Subcutaneous abdominal adipose tissue (tissue), 5 donors: ENCODE measurements at regions not wholly inside any gene's neighbourhood (a gene's known extent, or its start where the extent isn't known, plus 50 kb on each side); places are given as distances from the start of the nearest gene placed in this dataset.
A peak's percentile ranks its signal among the peaks of the same experiment; 100 is the strongest.

Experiments
- H3K27ac ChIP-seq: one replicate; pipeline ENCODE4 v1.7.0; 2013; ENCODE audit warnings: low read depth, mild to moderate bottlenecking, inconsistent platforms, low read length, moderate library complexity
- H3K27me3 ChIP-seq, 5 donors: one replicate each; pipeline ENCODE4 v1.7.0; 2013; ENCODE audit warnings: low read length in 5 of 5, inconsistent platforms in 1 of 5; ENCODE audit not compliant: control insufficient read depth in 5 of 5, insufficient read depth in 4 of 5
- H3K36me3 ChIP-seq, 5 donors: one replicate each; pipeline ENCODE4 v1.7.0; 2013; ENCODE audit warnings: low read length in 5 of 5; ENCODE audit not compliant: control insufficient read depth in 5 of 5, insufficient read depth in 5 of 5
- H3K4me1 ChIP-seq, 5 donors: one replicate each; pipeline ENCODE4 v1.7.0; 2013; ENCODE audit warnings: low read length in 5 of 5, mild to moderate bottlenecking in 3 of 5, moderate library complexity in 1 of 5; ENCODE audit not compliant: control insufficient read depth in 5 of 5, insufficient read depth in 5 of 5
- H3K4me3 ChIP-seq, 5 donors: one replicate each; pipeline ENCODE4 v1.7.0; 2013; ENCODE audit warnings: low read length in 5 of 5, low read depth in 1 of 5
- H3K9ac ChIP-seq, 5 donors: one replicate each; pipeline ENCODE4 v1.7.0; 2013; ENCODE audit warnings: low read length in 5 of 5, mild to moderate bottlenecking in 4 of 5, moderate library complexity in 3 of 5
- H3K9me3 ChIP-seq, 5 donors: one replicate each; pipeline ENCODE4 v1.7.0; 2013; ENCODE audit warnings: low read length in 5 of 5; ENCODE audit not compliant: control insufficient read depth in 5 of 5
- donor health status: healthy.
- donor health status: healthy.
- donor health status: healthy.
- donor health status: healthy.
- donor health status: healthy.

- peaks cover 2 to 17% (median 7%) of the 10 kb centered on the region in 5 donors for H3K4me1 ChIP-seq
- H3K36me3 ChIP-seq = no peaks in the 10 kb centered on the region
- H3K4me3 ChIP-seq = no peak overlapping the region
- H3K27me3 ChIP-seq = no peaks in the 10 kb centered on the region
- H3K9me3 ChIP-seq = peaks cover 0 to 14% (median 4%) of the 10 kb centered on the region in 5 donors
- peak overlapping the region; percentile 67 for H3K27ac ChIP-seq
- peak overlapping the region in 1 of 5 donors; percentile 50 for H3K9ac ChIP-seq
These were observed 106.8 kb upstream of the MPDZ start for GRCh38 chr9:13386316-13386715.

GRCh38 chr9:13383855-13384254 is 104.4 kb upstream of the MPDZ start:
- Histone ChIP-seq H3K9ac (no peak overlapping the region), H3K4me3 (no peak overlapping the region), H3K27ac (no peak overlapping the region), H3K27me3 (no peaks in the 10 kb centered on the region), H3K4me1 (peaks cover 2 to 17% (median 7%) of the 10 kb centered on the region in 5 donors), H3K36me3 (no peaks in the 10 kb centered on the region), H3K9me3 (peaks cover 0 to 9% (median 0%) of the 10 kb centered on the region in 5 donors)

- Histone ChIP-seq H3K36me3 (no peaks in the 10 kb centered on the region), H3K27me3 (no peaks in the 10 kb centered on the region), H3K4me1 (peaks cover 2 to 17% (median 7%) of the 10 kb centered on the region in 5 donors), H3K4me3 (no peak overlapping the region), H3K27ac (no peak overlapping the region), H3K9ac (no peak overlapping the region), H3K9me3 (peaks cover 0 to 9% (median 0%) of the 10 kb centered on the region in 5 donors)
These were observed 103.7 kb upstream of the MPDZ start for GRCh38 chr9:13383216-13383615.

- Histone ChIP-seq H3K4me1 (peaks cover 0 to 14% (median 4%) of the 10 kb centered on the region in 5 donors), H3K9ac (no peak overlapping the region), H3K27ac (no peak overlapping the region), H3K9me3 (peaks cover 0 to 9% (median 0%) of the 10 kb centered on the region in 5 donors), H3K4me3 (no peak overlapping the region), H3K27me3 (no peaks in the 10 kb centered on the region), H3K36me3 (no peaks in the 10 kb centered on the region)
These were observed 103.1 kb upstream of the MPDZ start for GRCh38 chr9:13382595-13382994.

- H3K9ac ChIP-seq = no peak overlapping the region
- peaks cover 0 to 9% (median 0%) of the 10 kb centered on the region in 5 donors for H3K9me3 ChIP-seq
- no peaks in the 10 kb centered on the region for H3K27me3 ChIP-seq
- H3K4me3 ChIP-seq = no peak overlapping the region
- peaks cover 0 to 4% (median 0%) of the 10 kb centered on the region in 5 donors for H3K4me1 ChIP-seq
- no peaks in the 10 kb centered on the region for H3K36me3 ChIP-seq
- no peak overlapping the region for H3K27ac ChIP-seq
These were observed 101.4 kb upstream of the MPDZ start for GRCh38 chr9:13380903-13381302.

- Histone ChIP-seq H3K27ac (no peak overlapping the region), H3K9ac (no peak overlapping the region), H3K9me3 (no peaks in the 10 kb centered on the region), H3K27me3 (no peaks in the 10 kb centered on the region), H3K4me3 (no peak overlapping the region), H3K36me3 (no peaks in the 10 kb centered on the region), H3K4me1 (peaks cover 0 to 4% (median 0%) of the 10 kb centered on the region in 5 donors)
These were observed 98.7 kb upstream of the MPDZ start for GRCh38 chr9:13378154-13378553.

GRCh38 chr9:13377171-13377925 is 97.9 kb upstream of the MPDZ start:
- no peaks in the 10 kb centered on the region for H3K27me3 ChIP-seq
- no peaks in the 10 kb centered on the region for H3K9me3 ChIP-seq
- H3K36me3 ChIP-seq = no peaks in the 10 kb centered on the region
- H3K27ac ChIP-seq = no peak overlapping the region
- no peak overlapping the region for H3K9ac ChIP-seq
- peaks cover 0 to 4% (median 0%) of the 10 kb centered on the region in 5 donors for H3K4me1 ChIP-seq
- H3K4me3 ChIP-seq = no peak overlapping the region

GRCh38 chr9:13372510-13372909 is 93.0 kb upstream of the MPDZ start:
- Histone ChIP-seq H3K27ac (no peak overlapping the region), H3K9ac (no peak overlapping the region), H3K4me1 (no peaks in the 10 kb centered on the region), H3K9me3 (no peaks in the 10 kb centered on the region), H3K27me3 (no peaks in the 10 kb centered on the region), H3K4me3 (no peak overlapping the region), H3K36me3 (no peaks in the 10 kb centered on the region)

GRCh38 chr9:13369431-13369830 is 89.9 kb upstream of the MPDZ start:
- H3K27ac ChIP-seq = no peak overlapping the region

GRCh38 chr9:13367784-13368183 is 88.3 kb upstream of the MPDZ start:
- H3K9me3 ChIP-seq = no peaks in the 10 kb centered on the region
- no peak overlapping the region for H3K27ac ChIP-seq
- H3K4me1 ChIP-seq = peaks cover 0 to 8% (median 2%) of the 10 kb centered on the region in 5 donors

More at GRCh38 chr9:13369431-13369830, 89.9 kb upstream of the MPDZ start:
- H3K9ac ChIP-seq = no peak overlapping the region
- H3K36me3 ChIP-seq = no peaks in the 10 kb centered on the region
- no peak overlapping the region for H3K4me3 ChIP-seq
- H3K4me1 ChIP-seq = peaks cover 0 to 5% (median 2%) of the 10 kb centered on the region in 5 donors
- H3K9me3 ChIP-seq = no peaks in the 10 kb centered on the region
- no peaks in the 10 kb centered on the region for H3K27me3 ChIP-seq

More at GRCh38 chr9:13367784-13368183, 88.3 kb upstream of the MPDZ start:
- H3K36me3 ChIP-seq = no peaks in the 10 kb centered on the region
- H3K27me3 ChIP-seq = no peaks in the 10 kb centered on the region
- no peak overlapping the region for H3K4me3 ChIP-seq
- H3K9ac ChIP-seq = no peak overlapping the region
